ENCODE measurements at regions not wholly inside any gene's neighbourhood (a gene's known extent, or its start where the extent isn't known, plus 50 kb on each side); places are given as distances from the start of the nearest gene placed in this dataset.

DNA sequence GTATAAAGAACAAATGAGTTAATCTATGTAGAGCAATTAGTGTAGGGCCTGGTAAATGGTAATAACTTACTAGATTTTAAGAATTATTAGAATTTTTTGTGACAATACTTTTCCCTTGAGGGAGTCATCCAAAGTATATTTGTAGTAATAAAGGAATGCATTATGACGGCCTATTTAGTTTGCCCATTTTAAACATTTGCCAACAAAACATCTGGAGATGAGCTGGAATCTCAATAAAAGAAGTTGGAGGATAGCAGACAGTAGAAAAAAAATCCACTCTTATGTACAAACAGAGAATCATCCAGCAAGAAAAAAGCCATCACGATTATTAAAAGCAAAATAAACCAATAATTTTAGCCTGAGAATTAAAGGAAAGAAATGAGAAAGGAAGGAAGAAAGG is 567.3 kb upstream of the ADAMTS5 start:
- no TSS peak for BruUV-seq (replicated peaks)
- dilution Hi-C loops (cut with MboI; ENCODE audit: extremely low pct_ligation_motif_present, low sequenced_read_pairs) (no loop called here), intact Hi-C loops (cut with micrococcal nuclease) (no loop called here)
- H3K4me3 ChIP-seq (replicated peaks in 1 of 3; ENCODE audit: insufficient read depth in 1 of 3, low read depth in 1 of 3, low read length in 3 of 3) = no peak overlapping the region
- no peak for TF ChIP-seq POLR2A (IDR thresholded peaks at IDR 0.05; ENCODE audit: low read depth, low read length)
- TF ChIP-seq MYC (IDR thresholded peaks at IDR 0.05; ENCODE audit: low read depth, low read length) = no peak
- no peak for TF ChIP-seq FOS (IDR thresholded peaks at IDR 0.05; ENCODE audit: borderline replicate concordance, insufficient read depth, low read length)
- no peaks in the 10 kb centered on the region for H3K9me3 ChIP-seq (replicated peaks; ENCODE audit: control insufficient read depth, insufficient read depth, low read length)
- no peaks in the 10 kb centered on the region for H3K27me3 ChIP-seq (ENCODE audit: control insufficient read depth in 2 of 2, insufficient read depth in 2 of 2, low read length in 2 of 2)
- no peak overlapping the region for H3K4me2 ChIP-seq (ENCODE audit: insufficient read depth, low read length)
- H3K9me1 ChIP-seq (replicated peaks; ENCODE audit: control insufficient read depth, extremely low read depth, insufficient read depth, low read length) = no peaks in the 10 kb centered on the region
- no peak overlapping the region for H2AFZ ChIP-seq (ENCODE audit: low read depth, low read length)
- no peak overlapping the region for H3K27ac ChIP-seq (ENCODE audit: insufficient read depth, low read depth, low read length)
- ChIA-PET CTCF (interaction anchor here (1.3 kb wide), 1 partner anchor 31 kb away, joined by 3 read pairs; no protein-coding TSS in a partner anchor), POLR2A (no interaction called here)
- H3K4me1 ChIP-seq (ENCODE audit: control insufficient read depth, extremely low read depth, insufficient read depth, low read length) = no peaks in the 10 kb centered on the region
- FAIRE-seq (no peak), DNase-seq (ENCODE audit: low read depth, low spot score) (no peak)
- no peaks in the 10 kb centered on the region for H4K20me1 ChIP-seq (replicated peaks; ENCODE audit: control insufficient read depth, extremely low read depth, insufficient read depth, low read length)
- H3K36me3 ChIP-seq (ENCODE audit: control insufficient read depth in 2 of 2, extremely low read depth in 1 of 2, insufficient read depth in 2 of 2, low read length in 2 of 2) = no peaks in the 10 kb centered on the region
- no peaks in the 10 kb centered on the region for H3K79me2 ChIP-seq (ENCODE audit: control insufficient read depth, insufficient read depth, low read length)
- H3K9ac ChIP-seq (replicated peaks; ENCODE audit: extremely low read depth, insufficient read depth, low read length) = no peak overlapping the region

GRCh38 chr21:27532076-27532475 is 565.2 kb upstream of the ADAMTS5 start:
- H3K4me2 ChIP-seq (ENCODE audit: insufficient read depth, low read length) = no peak overlapping the region
- TF ChIP-seq MYC (IDR thresholded peaks at IDR 0.05; ENCODE audit: low read depth, low read length) (no peak), FOS (IDR thresholded peaks at IDR 0.05; ENCODE audit: borderline replicate concordance, insufficient read depth, low read length) (no peak), EZH2 (IDR thresholded peaks at IDR 0.05; ENCODE audit: borderline replicate concordance, low read depth, low read length, severe bottlenecking) (no peak), POLR2AphosphoS5 (IDR thresholded peaks at IDR 0.05; ENCODE audit: insufficient read depth, low read depth, low read length) (no peak), GATA2 (IDR thresholded peaks at IDR 0.05; ENCODE audit: insufficient read depth, insufficient read length, low read depth, low read length) (no peak), POLR2A (IDR thresholded peaks at IDR 0.05; ENCODE audit: low read depth, low read length) (no peak), JUN (IDR thresholded peaks at IDR 0.05; ENCODE audit: borderline replicate concordance, insufficient read depth, insufficient read length, low read depth) (no peak)
- TF ChIP-seq, protein P1, sequence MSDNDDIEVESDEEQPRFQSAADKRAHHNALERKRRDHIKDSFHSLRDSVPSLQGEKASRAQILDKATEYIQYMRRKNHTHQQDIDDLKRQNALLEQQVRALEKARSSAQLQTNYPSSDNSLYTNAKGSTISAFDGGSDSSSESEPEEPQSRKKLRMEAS (IDR thresholded peaks at IDR 0.05; ENCODE audit: insufficient read depth, insufficient read length) = no peak
- TF ChIP-seq, protein P2, sequence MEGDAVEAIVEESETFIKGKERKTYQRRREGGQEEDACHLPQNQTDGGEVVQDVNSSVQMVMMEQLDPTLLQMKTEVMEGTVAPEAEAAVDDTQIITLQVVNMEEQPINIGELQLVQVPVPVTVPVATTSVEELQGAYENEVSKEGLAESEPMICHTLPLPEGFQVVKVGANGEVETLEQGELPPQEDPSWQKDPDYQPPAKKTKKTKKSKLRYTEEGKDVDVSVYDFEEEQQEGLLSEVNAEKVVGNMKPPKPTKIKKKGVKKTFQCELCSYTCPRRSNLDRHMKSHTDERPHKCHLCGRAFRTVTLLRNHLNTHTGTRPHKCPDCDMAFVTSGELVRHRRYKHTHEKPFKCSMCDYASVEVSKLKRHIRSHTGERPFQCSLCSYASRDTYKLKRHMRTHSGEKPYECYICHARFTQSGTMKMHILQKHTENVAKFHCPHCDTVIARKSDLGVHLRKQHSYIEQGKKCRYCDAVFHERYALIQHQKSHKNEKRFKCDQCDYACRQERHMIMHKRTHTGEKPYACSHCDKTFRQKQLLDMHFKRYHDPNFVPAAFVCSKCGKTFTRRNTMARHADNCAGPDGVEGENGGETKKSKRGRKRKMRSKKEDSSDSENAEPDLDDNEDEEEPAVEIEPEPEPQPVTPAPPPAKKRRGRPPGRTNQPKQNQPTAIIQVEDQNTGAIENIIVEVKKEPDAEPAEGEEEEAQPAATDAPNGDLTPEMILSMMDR (IDR thresholded peaks at IDR 0.05; ENCODE audit: extremely low read depth in 1 of 2, insufficient read depth in 1 of 2, low read depth in 1 of 2, low read length in 2 of 2) = no peak
- intact Hi-C loops (cut with micrococcal nuclease) (no loop called here), dilution Hi-C loops (cut with MboI; ENCODE audit: extremely low pct_ligation_motif_present, low sequenced_read_pairs) (no loop called here)
- H3K27ac ChIP-seq (ENCODE audit: insufficient read depth, low read depth, low read length) = no peak overlapping the region
- H3K9me3 ChIP-seq (replicated peaks; ENCODE audit: control insufficient read depth, insufficient read depth, low read length) = no peaks in the 10 kb centered on the region
- CTCF ChIA-PET = no interaction called here
- no peak for DNase-seq (ENCODE audit: low read depth, low spot score)
- no peaks in the 10 kb centered on the region for H3K36me3 ChIP-seq (ENCODE audit: control insufficient read depth in 2 of 2, extremely low read depth in 1 of 2, insufficient read depth in 2 of 2, low read length in 2 of 2)
- H4K20me1 ChIP-seq (replicated peaks; ENCODE audit: control insufficient read depth, extremely low read depth, insufficient read depth, low read length) = no peaks in the 10 kb centered on the region
- no peaks in the 10 kb centered on the region for H3K79me2 ChIP-seq (ENCODE audit: control insufficient read depth, insufficient read depth, low read length)
- FAIRE-seq = no peak
- no peaks in the 10 kb centered on the region for H3K4me1 ChIP-seq (ENCODE audit: control insufficient read depth, extremely low read depth, insufficient read depth, low read length)
- no peaks in the 10 kb centered on the region for H3K27me3 ChIP-seq (ENCODE audit: control insufficient read depth in 2 of 2, insufficient read depth in 2 of 2, low read length in 2 of 2)
- no peaks in the 10 kb centered on the region for H3K9me1 ChIP-seq (replicated peaks; ENCODE audit: control insufficient read depth, extremely low read depth, insufficient read depth, low read length)
- no peak overlapping the region for H3K4me3 ChIP-seq (replicated peaks in 1 of 3; ENCODE audit: insufficient read depth in 1 of 3, low read depth in 1 of 3, low read length in 3 of 3)
- BruUV-seq (replicated peaks) = no TSS peak
- H3K9ac ChIP-seq (replicated peaks; ENCODE audit: extremely low read depth, insufficient read depth, low read length) = no peak overlapping the region
- POLR2A ChIA-PET = no interaction called here
- H2AFZ ChIP-seq (ENCODE audit: low read depth, low read length) = no peak overlapping the region
